HEK293 (cell line): ENCODE measurements at regions not wholly inside any gene's neighbourhood (a gene's known extent, or its start where the extent isn't known, plus 50 kb on each side); places are given as distances from the start of the nearest gene placed in this dataset.

Experiments
- ZBTB7A ChIP-seq: fragments of 450-650 bp; formaldehyde crosslinking; IDR thresholded peaks from 2 replicates; pipeline ENCODE4 v1.5.1; 2016; ENCODE audit warnings: low read depth, missing biosample characterization, missing genetic modification characterization
- TF ChIP-seq, protein P1 (sequence below): fragments of 450-650 bp; formaldehyde crosslinking; IDR thresholded peaks from 2 replicates; pipeline ENCODE4 v1.5.1; 2016; ENCODE audit warnings: missing biosample characterization, missing genetic modification characterization
- TF ChIP-seq, protein P2 (sequence below): fragments of 450-650 bp; formaldehyde crosslinking; IDR thresholded peaks from 2 replicates; pipeline ENCODE4 v1.5.1; 2016; ENCODE audit warnings: missing biosample characterization, missing genetic modification characterization

DNA sequence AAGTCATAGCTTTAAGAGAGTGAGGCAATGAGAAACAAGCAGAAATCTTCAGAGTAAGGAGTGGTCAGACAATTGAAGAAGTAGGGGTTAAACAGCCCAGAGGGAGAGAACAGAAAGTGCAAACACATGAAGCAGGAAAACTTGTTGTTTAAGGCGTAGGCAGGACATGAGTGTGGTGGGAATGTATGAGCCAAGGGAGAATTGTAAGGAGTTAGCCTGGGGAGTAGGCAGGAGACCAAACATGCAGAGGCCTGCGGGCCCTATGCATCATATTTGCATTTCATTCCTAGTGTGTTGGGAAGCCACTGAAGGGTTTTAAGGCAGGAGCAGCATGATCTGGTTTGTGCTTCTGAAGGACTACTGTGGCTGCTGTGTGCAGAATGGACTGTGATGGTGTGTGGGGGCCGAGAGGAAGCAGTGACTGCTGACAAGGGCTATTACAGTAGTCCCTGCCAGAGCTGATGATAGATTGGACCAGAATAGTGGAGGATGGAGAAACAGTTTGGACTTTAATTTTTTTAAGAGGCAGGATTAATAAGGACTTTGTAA, 179.9 kb upstream of the C11orf87 start:
- TF ChIP-seq, protein P1, sequence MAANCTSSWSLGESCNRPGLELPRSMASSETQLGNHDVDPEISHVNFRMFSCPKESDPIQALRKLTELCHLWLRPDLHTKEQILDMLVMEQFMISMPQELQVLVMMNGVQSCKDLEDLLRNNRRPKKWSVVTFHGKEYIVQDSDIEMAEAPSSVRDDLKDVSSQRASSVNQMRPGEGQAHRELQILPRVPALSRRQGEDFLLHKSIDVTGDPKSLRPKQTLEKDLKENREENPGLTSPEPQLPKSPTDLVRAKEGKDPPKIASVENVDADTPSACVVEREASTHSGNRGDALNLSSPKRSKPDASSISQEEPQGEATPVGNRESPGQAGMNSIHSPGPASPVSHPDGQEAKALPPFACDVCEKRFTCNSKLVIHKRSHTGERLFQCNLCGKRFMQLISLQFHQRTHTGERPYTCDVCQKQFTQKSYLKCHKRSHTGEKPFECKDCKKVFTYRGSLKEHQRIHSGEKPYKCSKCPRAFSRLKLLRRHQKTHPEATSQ (tag by site-specific recombination) = no peak
- TF ChIP-seq, protein P2, sequence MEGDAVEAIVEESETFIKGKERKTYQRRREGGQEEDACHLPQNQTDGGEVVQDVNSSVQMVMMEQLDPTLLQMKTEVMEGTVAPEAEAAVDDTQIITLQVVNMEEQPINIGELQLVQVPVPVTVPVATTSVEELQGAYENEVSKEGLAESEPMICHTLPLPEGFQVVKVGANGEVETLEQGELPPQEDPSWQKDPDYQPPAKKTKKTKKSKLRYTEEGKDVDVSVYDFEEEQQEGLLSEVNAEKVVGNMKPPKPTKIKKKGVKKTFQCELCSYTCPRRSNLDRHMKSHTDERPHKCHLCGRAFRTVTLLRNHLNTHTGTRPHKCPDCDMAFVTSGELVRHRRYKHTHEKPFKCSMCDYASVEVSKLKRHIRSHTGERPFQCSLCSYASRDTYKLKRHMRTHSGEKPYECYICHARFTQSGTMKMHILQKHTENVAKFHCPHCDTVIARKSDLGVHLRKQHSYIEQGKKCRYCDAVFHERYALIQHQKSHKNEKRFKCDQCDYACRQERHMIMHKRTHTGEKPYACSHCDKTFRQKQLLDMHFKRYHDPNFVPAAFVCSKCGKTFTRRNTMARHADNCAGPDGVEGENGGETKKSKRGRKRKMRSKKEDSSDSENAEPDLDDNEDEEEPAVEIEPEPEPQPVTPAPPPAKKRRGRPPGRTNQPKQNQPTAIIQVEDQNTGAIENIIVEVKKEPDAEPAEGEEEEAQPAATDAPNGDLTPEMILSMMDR (tag by site-specific recombination) = no peak
- no peak for TF ChIP-seq ZBTB7A (tag by site-specific recombination)
